ENCODE measurements at regions not wholly inside any gene's neighbourhood (a gene's known extent, or its start where the extent isn't known, plus 50 kb on each side); places are given as distances from the start of the nearest gene placed in this dataset.

DNA sequence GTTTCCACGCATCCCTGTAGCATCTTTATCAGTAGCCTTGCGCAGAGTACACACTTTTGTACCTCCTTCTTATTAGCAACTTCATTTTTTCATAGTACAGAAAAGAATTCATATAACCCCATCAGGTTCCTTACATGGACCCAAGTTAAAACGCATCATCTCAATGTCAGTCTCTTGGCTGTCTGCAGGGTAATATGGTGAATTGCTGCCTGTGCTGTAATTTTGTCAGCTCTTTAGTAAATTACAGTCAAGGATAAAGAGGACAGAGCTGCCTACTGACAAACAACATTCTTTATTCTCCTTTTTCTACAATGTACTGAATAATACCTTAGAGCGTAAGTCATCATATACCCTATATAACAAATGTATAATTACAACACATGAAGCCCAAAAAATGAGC is 222.5 kb downstream of the MRPL39 start:
- H3K27me3 ChIP-seq: no peaks in the 10 kb centered on the region
- H3K27ac ChIP-seq: no peak overlapping the region
- no peaks in the 10 kb centered on the region for H3K9me3 ChIP-seq
- 88 to 96% methylated on average over 4 of the region's 4 CpGs for WGBS, 2 donors
- TF ChIP-seq POLR2AphosphoS5 (IDR thresholded peaks at IDR 0.05): no peak
- no peak for TF ChIP-seq POLR2A (IDR thresholded peaks at IDR 0.05)
- TF ChIP-seq, protein P1, sequence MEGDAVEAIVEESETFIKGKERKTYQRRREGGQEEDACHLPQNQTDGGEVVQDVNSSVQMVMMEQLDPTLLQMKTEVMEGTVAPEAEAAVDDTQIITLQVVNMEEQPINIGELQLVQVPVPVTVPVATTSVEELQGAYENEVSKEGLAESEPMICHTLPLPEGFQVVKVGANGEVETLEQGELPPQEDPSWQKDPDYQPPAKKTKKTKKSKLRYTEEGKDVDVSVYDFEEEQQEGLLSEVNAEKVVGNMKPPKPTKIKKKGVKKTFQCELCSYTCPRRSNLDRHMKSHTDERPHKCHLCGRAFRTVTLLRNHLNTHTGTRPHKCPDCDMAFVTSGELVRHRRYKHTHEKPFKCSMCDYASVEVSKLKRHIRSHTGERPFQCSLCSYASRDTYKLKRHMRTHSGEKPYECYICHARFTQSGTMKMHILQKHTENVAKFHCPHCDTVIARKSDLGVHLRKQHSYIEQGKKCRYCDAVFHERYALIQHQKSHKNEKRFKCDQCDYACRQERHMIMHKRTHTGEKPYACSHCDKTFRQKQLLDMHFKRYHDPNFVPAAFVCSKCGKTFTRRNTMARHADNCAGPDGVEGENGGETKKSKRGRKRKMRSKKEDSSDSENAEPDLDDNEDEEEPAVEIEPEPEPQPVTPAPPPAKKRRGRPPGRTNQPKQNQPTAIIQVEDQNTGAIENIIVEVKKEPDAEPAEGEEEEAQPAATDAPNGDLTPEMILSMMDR (IDR thresholded peaks at IDR 0.05): no peak
- TF ChIP-seq EP300 (IDR thresholded peaks at IDR 0.05): no peak
- DNase-seq (no peak), ATAC-seq (ENCODE audit: low FRiP score in 2 of 2) (no peak)
- H3K36me3 ChIP-seq: no peaks in the 10 kb centered on the region
- H3K4me3 ChIP-seq: no peak overlapping the region
- H3K4me1 ChIP-seq: no peaks in the 10 kb centered on the region

DNA sequence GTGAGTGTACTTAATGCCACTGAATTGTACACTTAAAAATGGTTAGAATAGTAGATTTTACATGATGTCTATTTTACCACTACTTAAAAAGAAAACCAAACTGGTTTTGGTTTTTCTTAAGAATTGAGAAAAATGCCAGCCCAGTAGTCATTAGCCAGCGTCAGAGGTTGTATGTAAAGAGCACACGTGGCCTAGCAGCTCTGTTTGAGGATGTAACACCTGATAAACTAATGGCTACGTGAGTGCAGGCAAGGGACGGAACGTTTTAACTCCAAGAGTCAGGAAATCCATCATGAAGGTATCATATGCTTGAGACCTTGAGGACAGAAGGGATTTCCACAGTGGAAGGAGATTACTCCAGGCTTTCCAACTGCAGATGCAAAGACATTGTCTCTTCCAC is 223.7 kb downstream of the MRPL39 start:
- no peak for DNase-seq

DNA sequence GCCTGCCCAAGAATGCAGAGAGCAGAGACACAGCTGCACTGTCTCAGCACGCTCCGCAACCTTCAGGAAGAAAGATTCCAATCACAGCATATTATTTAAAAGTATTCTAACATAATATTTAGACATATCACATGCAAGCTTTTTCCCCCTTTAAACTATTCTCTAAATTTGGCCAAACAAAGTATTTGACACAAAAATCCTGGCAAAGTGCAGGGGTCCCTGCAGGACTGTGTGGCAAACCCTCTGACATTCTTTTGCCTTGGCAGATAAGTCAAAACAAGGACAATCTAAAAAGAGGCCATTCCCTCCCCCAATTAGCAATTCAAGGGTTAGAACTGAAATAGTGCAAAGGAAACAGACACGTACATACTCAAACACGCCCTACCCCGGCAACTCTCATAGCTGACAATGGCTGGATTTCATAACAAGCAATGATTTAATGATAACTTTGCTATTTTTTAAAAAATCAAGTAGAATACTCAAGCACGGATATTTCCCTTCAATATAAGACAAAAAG is 225.3 kb downstream of the MRPL39 start:
- H3K4me3 ChIP-seq: no peak overlapping the region
- WGBS, 2 donors: 67 to 72% methylated on average over 6 of the region's 6 CpGs
- no peaks in the 10 kb centered on the region for H3K36me3 ChIP-seq
- ATAC-seq (ENCODE audit: low FRiP score in 2 of 2): peak in 1 of 2 donors; percentile 40
- no peaks in the 10 kb centered on the region for H3K9me3 ChIP-seq
- no peaks in the 10 kb centered on the region for H3K4me1 ChIP-seq
- H3K27ac ChIP-seq: no peak overlapping the region
- TF ChIP-seq POLR2AphosphoS5 (IDR thresholded peaks at IDR 0.05): no peak
- no peak for DNase-seq
- no peaks in the 10 kb centered on the region for H3K27me3 ChIP-seq

More for the DNA sequence above, 223.7 kb downstream of the MRPL39 start:
- no peaks in the 10 kb centered on the region for H3K36me3 ChIP-seq
- ATAC-seq (ENCODE audit: low FRiP score in 2 of 2): no peak
- TF ChIP-seq POLR2A (IDR thresholded peaks at IDR 0.05): no peak
- TF ChIP-seq, protein P1 (IDR thresholded peaks at IDR 0.05): no peak
- 62 to 70% methylated on average over 5 of the region's 5 CpGs for WGBS, 2 donors
- H3K27me3 ChIP-seq: no peaks in the 10 kb centered on the region
- H3K9me3 ChIP-seq: no peaks in the 10 kb centered on the region
- no peak overlapping the region for H3K4me3 ChIP-seq
- no peaks in the 10 kb centered on the region for H3K4me1 ChIP-seq
- no peak overlapping the region for H3K27ac ChIP-seq

DNA sequence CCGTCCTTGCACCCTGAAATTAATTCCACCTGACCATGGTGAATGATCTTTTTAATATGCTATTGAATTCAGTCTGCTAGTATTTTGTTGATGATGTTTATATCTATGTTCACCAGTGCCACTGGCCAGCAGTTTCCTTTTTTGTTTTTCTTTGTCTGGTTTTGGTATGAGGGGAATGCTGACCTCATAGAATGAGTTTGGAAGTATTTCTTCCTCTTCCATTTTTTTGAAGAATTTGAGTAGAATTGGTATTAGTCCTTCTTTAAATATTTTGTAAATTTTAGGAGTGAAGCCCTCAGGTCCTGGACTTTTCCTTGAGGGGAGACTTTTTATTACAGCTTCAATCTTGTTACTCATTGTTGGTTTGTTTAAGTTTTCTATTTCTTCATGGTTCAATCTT is 231.6 kb downstream of the MRPL39 start:
- Histone ChIP-seq H3K4me1 (peaks cover 0 to 5% (median 0%) of the 10 kb centered on the region in 4 donors), H3K9me3 (no peaks in the 10 kb centered on the region), H3K27me3 (no peaks in the 10 kb centered on the region), H3K4me3 (no peak overlapping the region), H3K27ac (no peak overlapping the region), H3K36me3 (no peaks in the 10 kb centered on the region)
- 83 to 89% methylated on average over 1 of the region's 1 CpG for WGBS, 2 donors
- TF ChIP-seq POLR2A (IDR thresholded peaks at IDR 0.05) (no peak), EP300 (IDR thresholded peaks at IDR 0.05) (no peak), POLR2AphosphoS5 (IDR thresholded peaks at IDR 0.05) (no peak)
- TF ChIP-seq, protein P1 (IDR thresholded peaks at IDR 0.05): no peak
- ATAC-seq (ENCODE audit: low FRiP score in 2 of 2) (no peak), DNase-seq (no peak)

DNA sequence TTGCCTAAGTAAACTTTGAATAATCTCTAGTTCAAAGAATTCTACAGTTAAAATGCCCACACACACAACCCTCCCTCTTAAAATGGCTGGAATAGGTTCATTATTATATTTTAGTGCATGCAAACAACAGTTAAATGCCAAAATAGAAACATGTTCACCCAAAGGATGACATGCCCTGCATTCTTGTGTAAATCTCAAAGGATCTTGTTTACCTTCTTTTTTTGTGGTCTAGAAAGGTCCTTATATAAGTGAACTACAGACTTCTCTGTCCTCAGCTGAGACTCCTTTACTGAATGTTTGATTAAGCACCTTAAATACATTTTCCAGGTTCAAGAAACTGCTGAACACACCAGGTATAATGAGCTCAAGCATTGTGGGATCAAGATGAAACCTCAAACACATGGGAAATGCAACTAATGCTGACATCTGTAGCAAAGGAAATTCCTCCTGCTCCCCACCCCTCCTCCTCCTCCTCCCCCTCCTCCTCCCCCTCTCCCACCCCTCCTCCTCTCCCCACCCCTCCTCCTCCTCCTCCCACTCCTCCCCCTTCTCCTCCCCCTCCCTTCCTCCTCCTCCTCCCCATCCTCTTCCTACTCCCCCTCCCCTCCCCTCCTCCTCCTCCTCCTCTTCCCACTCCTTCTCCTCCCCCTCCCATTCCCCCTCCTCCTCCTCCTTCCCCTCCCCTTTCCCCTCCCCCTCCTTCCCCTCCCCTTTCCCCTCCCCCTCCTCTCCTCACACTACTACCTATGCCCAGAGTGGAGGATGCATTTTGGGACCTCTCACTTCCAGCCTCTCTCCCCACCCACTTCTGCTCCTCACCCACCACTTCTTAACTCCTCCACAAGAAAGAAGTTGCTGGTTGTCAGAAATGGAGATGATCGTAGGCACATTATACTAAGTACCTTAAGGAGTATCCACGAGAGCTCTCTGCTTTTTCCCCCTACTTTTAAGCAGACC is 233.9 kb downstream of the MRPL39 start:
- no peaks in the 10 kb centered on the region for H3K9me3 ChIP-seq
- H3K27me3 ChIP-seq: no peaks in the 10 kb centered on the region
- no peak overlapping the region for H3K4me3 ChIP-seq
- no peak for DNase-seq
- TF ChIP-seq, protein P1 (IDR thresholded peaks at IDR 0.05): no peak
- TF ChIP-seq EP300 (IDR thresholded peaks at IDR 0.05): no peak
- no peak for TF ChIP-seq POLR2AphosphoS5 (IDR thresholded peaks at IDR 0.05)
- no peak for TF ChIP-seq POLR2A (IDR thresholded peaks at IDR 0.05)
- peaks cover 0 to 5% (median 0%) of the 10 kb centered on the region in 4 donors for H3K4me1 ChIP-seq
- H3K36me3 ChIP-seq: no peaks in the 10 kb centered on the region
- no peak for ATAC-seq (ENCODE audit: low FRiP score in 2 of 2)
- 51 to 70% methylated on average over 2 of the region's 2 CpGs for WGBS, 2 donors
- H3K27ac ChIP-seq: no peak overlapping the region
